ENCODE measurements at regions not wholly inside any gene's neighbourhood (a gene's known extent, or its start where the extent isn't known, plus 50 kb on each side); places are given as distances from the start of the nearest gene placed in this dataset.

DNA sequence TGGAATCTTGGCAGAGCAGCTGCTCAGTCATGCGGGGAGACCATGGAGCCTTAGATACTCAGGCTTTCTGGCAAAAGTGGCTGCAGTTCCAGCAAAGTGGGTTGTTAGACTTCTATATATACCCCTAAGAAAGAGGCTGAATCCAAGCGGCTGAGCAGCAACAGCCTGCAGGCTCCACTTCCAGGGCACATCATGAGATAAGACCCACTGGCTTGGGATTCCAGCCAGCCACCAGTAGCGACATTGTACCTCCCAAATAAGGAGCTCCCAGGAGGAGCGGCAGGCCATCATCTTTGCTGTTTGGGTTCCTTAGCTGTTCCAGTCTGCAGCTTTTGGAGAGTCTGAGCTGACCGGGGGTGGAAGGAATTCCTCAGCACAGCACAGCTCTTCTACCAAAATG lies 150.3 kb upstream of the ST6GAL2 start:
- TF ChIP-seq EZH2 (IDR thresholded peaks at IDR 0.05; ENCODE audit: borderline replicate concordance) = no peak
- no peak for TF ChIP-seq EZH2phosphoT487 (IDR thresholded peaks at IDR 0.05; ENCODE audit: low read depth, severe bottlenecking, unreplicated experiment)
- TF ChIP-seq, protein P1, sequence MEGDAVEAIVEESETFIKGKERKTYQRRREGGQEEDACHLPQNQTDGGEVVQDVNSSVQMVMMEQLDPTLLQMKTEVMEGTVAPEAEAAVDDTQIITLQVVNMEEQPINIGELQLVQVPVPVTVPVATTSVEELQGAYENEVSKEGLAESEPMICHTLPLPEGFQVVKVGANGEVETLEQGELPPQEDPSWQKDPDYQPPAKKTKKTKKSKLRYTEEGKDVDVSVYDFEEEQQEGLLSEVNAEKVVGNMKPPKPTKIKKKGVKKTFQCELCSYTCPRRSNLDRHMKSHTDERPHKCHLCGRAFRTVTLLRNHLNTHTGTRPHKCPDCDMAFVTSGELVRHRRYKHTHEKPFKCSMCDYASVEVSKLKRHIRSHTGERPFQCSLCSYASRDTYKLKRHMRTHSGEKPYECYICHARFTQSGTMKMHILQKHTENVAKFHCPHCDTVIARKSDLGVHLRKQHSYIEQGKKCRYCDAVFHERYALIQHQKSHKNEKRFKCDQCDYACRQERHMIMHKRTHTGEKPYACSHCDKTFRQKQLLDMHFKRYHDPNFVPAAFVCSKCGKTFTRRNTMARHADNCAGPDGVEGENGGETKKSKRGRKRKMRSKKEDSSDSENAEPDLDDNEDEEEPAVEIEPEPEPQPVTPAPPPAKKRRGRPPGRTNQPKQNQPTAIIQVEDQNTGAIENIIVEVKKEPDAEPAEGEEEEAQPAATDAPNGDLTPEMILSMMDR (IDR thresholded peaks at IDR 0.05; ENCODE audit: poor library complexity) = no peak
- Histone ChIP-seq H3K4me2 (no peak overlapping the region), H3K4me3 (no peak overlapping the region), H3K36me3 (replicated peaks; ENCODE audit: insufficient read depth, low read depth) (no peaks in the 10 kb centered on the region), H3K79me2 (no peaks in the 10 kb centered on the region), H3K9me3 (ENCODE audit: low read depth) (peaks cover 1% of the 10 kb centered on the region), H3K9me2 (replicated peaks; ENCODE audit: insufficient read depth) (no peaks in the 10 kb centered on the region), H2AFZ (no peak overlapping the region), H4K20me1 (ENCODE audit: insufficient read depth, poor library complexity, severe bottlenecking) (no peaks in the 10 kb centered on the region), H3K27me3 (no peaks in the 10 kb centered on the region), H3K4me1 (ENCODE audit: insufficient read depth) (no peaks in the 10 kb centered on the region), H3K27ac (no peak overlapping the region)
- DNase-seq (ENCODE audit: low spot score) = no peak
- 86% methylated on average over 5 of the region's 5 CpGs for WGBS (ENCODE audit: low lambda C conversion rate, missing lambda C conversion rate)

DNA sequence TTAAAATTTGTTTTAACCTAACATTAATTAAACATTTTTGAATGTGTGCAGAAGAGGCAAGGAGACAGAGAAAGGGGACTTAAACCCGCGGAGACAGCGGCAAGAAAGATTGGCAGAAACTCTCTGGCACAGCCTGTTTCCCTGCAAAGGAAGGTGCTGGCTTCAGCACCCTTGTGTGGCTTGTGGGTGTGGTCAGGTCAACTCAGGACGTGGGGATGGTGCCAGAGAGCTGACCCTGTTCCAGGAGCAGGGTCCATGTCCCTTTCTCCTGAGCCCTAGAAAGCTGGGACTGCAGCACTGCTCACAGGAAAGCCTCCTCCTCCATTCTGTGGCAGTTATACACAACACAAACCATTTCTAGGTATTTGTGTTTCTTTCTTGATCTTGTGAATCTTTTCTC lies 176.2 kb upstream of the ST6GAL2 start:
- Histone ChIP-seq H3K36me3 (replicated peaks; ENCODE audit: insufficient read depth, low read depth) (no peaks in the 10 kb centered on the region), H3K27ac (no peak overlapping the region), H3K4me1 (ENCODE audit: insufficient read depth) (peaks cover 5% of the 10 kb centered on the region), H3K9me2 (replicated peaks; ENCODE audit: insufficient read depth) (no peaks in the 10 kb centered on the region), H2AFZ (no peak overlapping the region), H3K9me3 (ENCODE audit: low read depth) (no peaks in the 10 kb centered on the region), H3K27me3 (no peaks in the 10 kb centered on the region), H3K79me2 (no peaks in the 10 kb centered on the region), H4K20me1 (ENCODE audit: insufficient read depth, poor library complexity, severe bottlenecking) (no peaks in the 10 kb centered on the region), H3K4me2 (no peak overlapping the region), H3K4me3 (no peak overlapping the region)
- no peak for DNase-seq (ENCODE audit: low spot score)
- TF ChIP-seq, protein P1 (IDR thresholded peaks at IDR 0.05; ENCODE audit: poor library complexity) = no peak
- TF ChIP-seq EZH2phosphoT487 (IDR thresholded peaks at IDR 0.05; ENCODE audit: low read depth, severe bottlenecking, unreplicated experiment) = no peak
- TF ChIP-seq EZH2 (IDR thresholded peaks at IDR 0.05; ENCODE audit: borderline replicate concordance) = no peak
- 58% methylated on average over 4 of the region's 4 CpGs for WGBS (ENCODE audit: low lambda C conversion rate, missing lambda C conversion rate)

DNA sequence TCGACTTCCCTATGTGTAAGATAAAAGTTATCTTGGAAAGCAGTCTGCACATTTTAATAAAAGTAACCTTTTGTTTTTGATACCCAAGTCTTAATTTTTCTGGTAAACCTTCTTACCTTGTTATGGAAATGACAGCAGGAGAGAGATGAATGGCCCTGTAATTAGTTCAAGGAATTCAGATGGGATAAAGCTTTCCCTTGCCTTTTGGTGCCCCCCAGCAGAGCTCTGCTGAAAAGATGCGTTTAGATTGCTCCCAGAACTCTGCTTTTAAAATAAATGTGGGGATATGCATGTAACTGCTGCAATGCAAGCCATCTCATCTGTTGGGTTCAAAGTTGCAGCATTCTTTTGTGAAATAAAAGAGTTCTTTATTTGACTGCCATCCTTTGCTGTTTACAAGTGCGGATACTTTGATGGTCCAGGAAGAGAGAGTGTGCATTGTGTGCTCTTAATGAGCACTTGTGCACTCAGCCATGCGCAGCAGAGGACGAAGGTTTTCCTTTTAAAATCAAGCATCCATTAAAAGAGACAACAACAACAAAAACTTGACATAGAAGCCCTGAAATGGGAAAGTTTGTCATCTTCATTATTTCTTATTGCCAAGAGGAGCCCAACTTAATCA lies 176.7 kb upstream of the ST6GAL2 start:
- Histone ChIP-seq H3K4me1 (ENCODE audit: insufficient read depth) (peaks cover 9% of the 10 kb centered on the region), H3K27ac (no peak overlapping the region), H3K9me2 (replicated peaks; ENCODE audit: insufficient read depth) (no peaks in the 10 kb centered on the region), H3K9me3 (ENCODE audit: low read depth) (no peaks in the 10 kb centered on the region), H3K79me2 (no peaks in the 10 kb centered on the region), H3K27me3 (no peaks in the 10 kb centered on the region), H4K20me1 (ENCODE audit: insufficient read depth, poor library complexity, severe bottlenecking) (no peaks in the 10 kb centered on the region), H2AFZ (no peak overlapping the region), H3K4me2 (no peak overlapping the region), H3K36me3 (replicated peaks; ENCODE audit: insufficient read depth, low read depth) (no peaks in the 10 kb centered on the region), H3K4me3 (no peak overlapping the region)
- WGBS (ENCODE audit: low lambda C conversion rate, missing lambda C conversion rate) = 57% methylated on average over 5 of the region's 5 CpGs
- no peak for DNase-seq (ENCODE audit: low spot score)
- TF ChIP-seq, protein P1 (IDR thresholded peaks at IDR 0.05; ENCODE audit: poor library complexity) = no peak
- no peak for TF ChIP-seq EZH2phosphoT487 (IDR thresholded peaks at IDR 0.05; ENCODE audit: low read depth, severe bottlenecking, unreplicated experiment)
- TF ChIP-seq EZH2 (IDR thresholded peaks at IDR 0.05; ENCODE audit: borderline replicate concordance) = no peak

All from hepatocyte (in vitro differentiated cells).